IMR-90 (cell line): ENCODE measurements at regions not wholly inside any gene's neighbourhood (a gene's known extent, or its start where the extent isn't known, plus 50 kb on each side); places are given as distances from the start of the nearest gene placed in this dataset.

Experiments used
- ATAC-seq: fragments of 200-7000 bp; cut with Tn5 transposase; 2 replicates; pipeline ENCODE4 v1.9.1; 2020; ENCODE audit warnings: low read depth, mild to moderate bottlenecking, moderate library complexity
- BruUV-seq: library from RNA; stranded (reverse); fragments of 400-500 nt; replicated peaks from 2 replicates; lab custom pipeline; 2021; lab: Mats Ljungman, UMichigan
- CTCF ChIA-PET: fragments of 300-600 bp; formaldehyde crosslinking; extraction: SDS; loops from one replicate; lab custom pipeline; 2021; ENCODE audit warnings: antibody characterized with exemption; lab: Yijun Ruan, JAX
- POLR2A ChIA-PET: fragments of 300-600 bp; sonication (Branson Sonifier 250); formaldehyde crosslinking; loops from one replicate; lab custom pipeline; 2022; ENCODE audit warnings: antibody characterized with exemption; ENCODE audit not compliant: unreplicated experiment; lab: Charles Lee
- DNase-seq: peaks from one replicate; pipeline ENCODE4 v3.0.0; 2013
- H2AFZ ChIP-seq: replicated peaks from 2 replicates; pipeline ENCODE3; 2013; ENCODE audit warnings: low read length, mild to moderate bottlenecking; ENCODE audit not compliant: poor library complexity
- H2AK5ac ChIP-seq: 2 replicates; pipeline ENCODE4 v1.6.1; 2013; ENCODE audit warnings: low read depth, low read length, inconsistent platforms
- H2AK9ac ChIP-seq: replicated peaks from 2 replicates; pipeline ENCODE3; 2013; ENCODE audit warnings: mild to moderate bottlenecking, low read depth, low read length, moderate library complexity; ENCODE audit not compliant: poor library complexity
- H2BK120ac ChIP-seq: 2 replicates; pipeline ENCODE4 v1.6.1; 2013; ENCODE audit warnings: low read depth, low read length, inconsistent platforms
- H2BK15ac ChIP-seq: 3 replicates; pipeline ENCODE4 v1.6.1; 2013; ENCODE audit warnings: low read depth, low read length, inconsistent platforms
- H2BK20ac ChIP-seq: 2 replicates; pipeline ENCODE4 v1.6.1; 2013; ENCODE audit warnings: low read depth, mild to moderate bottlenecking, inconsistent platforms, low read length, moderate library complexity
- H2BK5ac ChIP-seq: 2 replicates; pipeline ENCODE4 v1.6.1; 2013; ENCODE audit warnings: mild to moderate bottlenecking, low read depth, low read length, inconsistent platforms; ENCODE audit not compliant: poor library complexity, severe bottlenecking
- H3K14ac ChIP-seq: replicated peaks from 2 replicates; pipeline ENCODE4 v1.6.1; 2013; ENCODE audit warnings: low read depth, low read length, inconsistent platforms
- H3K18ac ChIP-seq: 2 replicates; pipeline ENCODE4 v1.6.1; 2013; ENCODE audit warnings: low read depth, low read length, control low read depth
- H3K23ac ChIP-seq: 2 replicates; pipeline ENCODE4 v1.6.1; 2013; ENCODE audit warnings: low read depth, low read length, inconsistent platforms
- H3K27ac ChIP-seq: 2 replicates; pipeline ENCODE4 v1.5.1; 2013; ENCODE audit warnings: mild to moderate bottlenecking, control low read depth, low read length; ENCODE audit not compliant: insufficient read depth
- H3K27me3 ChIP-seq: 2 replicates; pipeline ENCODE4 v1.6.1; 2013; ENCODE audit warnings: low read length; ENCODE audit not compliant: control insufficient read depth, insufficient read depth
- H3K36me3 ChIP-seq: 2 replicates; pipeline ENCODE4 v1.6.1; 2013; ENCODE audit warnings: low read length, mixed read lengths; ENCODE audit not compliant: control insufficient read depth, insufficient read depth
- H3K4ac ChIP-seq: 2 replicates; pipeline ENCODE4 v1.6.1; 2013; ENCODE audit warnings: low read depth, low read length, inconsistent platforms
- H3K4me1 ChIP-seq: 2 replicates; pipeline ENCODE4 v1.6.1; 2013; ENCODE audit warnings: low read length, mixed read lengths; ENCODE audit not compliant: control insufficient read depth, insufficient read depth
- H3K4me2 ChIP-seq: 2 replicates; pipeline ENCODE4 v1.6.1; 2013; ENCODE audit warnings: low read depth, mild to moderate bottlenecking, control low read depth, low read length, moderate library complexity
- H3K4me3 ChIP-seq: 2 replicates; pipeline ENCODE4 v1.5.1; 2013; ENCODE audit warnings: low read depth, mild to moderate bottlenecking, control low read depth, low read length, moderate library complexity; ENCODE audit not compliant: insufficient read depth
- H3K56ac ChIP-seq: 2 replicates; pipeline ENCODE4 v1.6.1; 2013; ENCODE audit warnings: low read length, inconsistent platforms; ENCODE audit not compliant: insufficient read depth; ENCODE audit errors: extremely low read depth
- H3K79me1 ChIP-seq, 2 experiments: 2 replicates each; pipeline ENCODE4 v1.6.1; 2013; ENCODE audit warnings: low read length in 2 of 2, inconsistent platforms in 1 of 2, low read depth in 1 of 2
- H3K9ac ChIP-seq: 2 replicates; pipeline ENCODE4 v1.6.1; 2013; ENCODE audit warnings: low read depth, low read length, control low read depth
- H3K9me1 ChIP-seq: 2 replicates; pipeline ENCODE4 v1.6.1; 2013; ENCODE audit warnings: low read length, inconsistent platforms; ENCODE audit not compliant: insufficient read depth
- H3K9me3 ChIP-seq: 2 replicates; pipeline ENCODE4 v1.6.1; 2013; ENCODE audit warnings: low read length; ENCODE audit not compliant: control insufficient read depth, insufficient read depth
- H4K20me1 ChIP-seq: 2 replicates; pipeline ENCODE4 v1.6.1; 2013; ENCODE audit warnings: low read length, inconsistent platforms; ENCODE audit not compliant: insufficient read depth
- H4K5ac ChIP-seq: 2 replicates; pipeline ENCODE4 v1.6.1; 2013; ENCODE audit warnings: mild to moderate bottlenecking, low read depth, low read length, control low read depth
- H4K8ac ChIP-seq, 2 experiments: 2 replicates each; pipeline ENCODE4 v1.6.1; 2013; ENCODE audit warnings: low read depth in 2 of 2, low read length in 2 of 2, control low read depth in 1 of 2, inconsistent platforms in 1 of 2
- H4K91ac ChIP-seq: 2 replicates; pipeline ENCODE4 v1.6.1; 2013; ENCODE audit warnings: low read depth, low read length, inconsistent platforms; ENCODE audit not compliant: insufficient read depth
- CEBPB ChIP-seq: IDR thresholded peaks from 2 replicates; pipeline ENCODE4 v1.6.1; 2012; ENCODE audit warnings: low read depth, low read length, improper control_type of control experiment
- CHD1 ChIP-seq: IDR thresholded peaks from 2 replicates; pipeline ENCODE4 v1.6.1; 2012; ENCODE audit warnings: low read depth, low read length, improper control_type of control experiment
- ELK1 ChIP-seq: fragments of 150-350 bp; IDR thresholded peaks from 2 replicates; pipeline ENCODE4 v1.6.1; 2016; ENCODE audit warnings: low read depth, mild to moderate bottlenecking, low read length, moderate library complexity, borderline replicate concordance
- MAFK ChIP-seq: IDR thresholded peaks from 2 replicates; pipeline ENCODE4 v1.6.1; 2012; ENCODE audit warnings: low read depth, low read length, improper control_type of control experiment
- MAZ ChIP-seq: IDR thresholded peaks from 2 replicates; pipeline ENCODE4 v1.6.1; 2012; ENCODE audit warnings: low read depth, mild to moderate bottlenecking, low read length, improper control_type of control experiment, moderate library complexity, borderline replicate concordance
- MXI1 ChIP-seq: IDR thresholded peaks from 2 replicates; pipeline ENCODE4 v1.6.1; 2012; ENCODE audit warnings: low read depth, mild to moderate bottlenecking, low read length, moderate library complexity, borderline replicate concordance
- NFE2L2 ChIP-seq: fragments of 150-350 bp; IDR thresholded peaks from 2 replicates; pipeline ENCODE4 v1.6.1; 2016; ENCODE audit warnings: low read depth, mild to moderate bottlenecking, low read length
- POLR2A ChIP-seq: IDR thresholded peaks from 2 replicates; pipeline ENCODE4 v1.6.1; 2012; ENCODE audit warnings: mild to moderate bottlenecking, low read depth, low read length
- RAD21 ChIP-seq: IDR thresholded peaks from 2 replicates; pipeline ENCODE4 v1.6.1; 2012; ENCODE audit warnings: low read length, improper control_type of control experiment
- RCOR1 ChIP-seq: IDR thresholded peaks from 2 replicates; pipeline ENCODE4 v1.6.1; 2012; ENCODE audit warnings: mild to moderate bottlenecking, low read length, improper control_type of control experiment; ENCODE audit not compliant: insufficient replicate concordance
- RFX5 ChIP-seq: IDR thresholded peaks from 2 replicates; pipeline ENCODE4 v1.8.0; 2012; ENCODE audit warnings: low read depth, mild to moderate bottlenecking, low read length, moderate library complexity
- SMC3 ChIP-seq: fragments of 150-350 bp; IDR thresholded peaks from 2 replicates; pipeline ENCODE4 v1.6.1; 2016; ENCODE audit warnings: low read depth, mild to moderate bottlenecking, antibody characterized with exemption, low read length, moderate library complexity
- USF2 ChIP-seq: fragments of 150-350 bp; IDR thresholded peaks from 2 replicates; pipeline ENCODE4 v1.6.1; 2017; ENCODE audit warnings: mild to moderate bottlenecking, antibody characterized with exemption, low read length, low read depth
- WGBS, 2 experiments: methylation state at CpG; one replicate each; pipeline versions ENCODE4 v1.1.5 to v1.1.7; 2013; ENCODE audit warnings: missing lambda C conversion rate in 2 of 2; ENCODE audit not compliant: insufficient read length in 1 of 2; ENCODE audit errors: extremely low coverage in 2 of 2; 5-methylcytosine and 5-hydroxymethylcytosine counted together
- dilution Hi-C: fragments of 300-500 bp; cut with HindIII; formaldehyde crosslinking; loops from one replicate; pipeline ENCODE4 v1.14.3; 2018; ENCODE audit warnings: low sequenced_read_pairs; ENCODE audit not compliant: unreplicated experiment
- in situ Hi-C: fragments of 300-500 bp; cut with MboI; formaldehyde crosslinking; loops from 3 replicates; pipeline ENCODE4 v1.14.3; 2019; ENCODE audit warnings: low sequenced_read_pairs, inconsistent platforms, mixed read lengths
- intact Hi-C: fragments of 100-400 bp; cut with micrococcal nuclease; formaldehyde crosslinking; loops from 2 replicates; pipeline ENCODE4 v1.10.0; 2022

- Histone ChIP-seq H4K20me1 (no peaks in the 10 kb centered on the region), H2BK15ac (no peak overlapping the region), H3K79me1 (no peaks in the 10 kb centered on the region), H3K9me1 (no peaks in the 10 kb centered on the region), H2AFZ (no peak overlapping the region), H2BK5ac (no peak overlapping the region), H3K23ac (no peak overlapping the region), H3K18ac (no peak overlapping the region), H3K4ac (no peak overlapping the region), H3K27me3 (no peaks in the 10 kb centered on the region), H3K9ac (no peak overlapping the region), H3K9me3 (0 out of 2 replicates have a peak, but pooled peaks cover 2% of the 10 kb centered on the region), H3K14ac (no peak overlapping the region), H3K56ac (no peak overlapping the region), H3K36me3 (no peaks in the 10 kb centered on the region), H4K5ac (no peak overlapping the region), H2AK9ac (no peak overlapping the region), H2BK120ac (no peak overlapping the region), H2AK5ac (no peak overlapping the region), H2BK20ac (no peak overlapping the region), H3K4me3 (no peak overlapping the region), H3K27ac (no peak overlapping the region), H4K8ac (no peak overlapping the region), H4K91ac (no peak overlapping the region), H3K4me2 (no peak overlapping the region), H3K4me1 (no peaks in the 10 kb centered on the region)
- BruUV-seq, result no TSS peak
- WGBS, 2 experiments, result no CpG with 5 or more reads among the region's 3 CpGs
- intact Hi-C loops (no loop called here), dilution Hi-C loops (no loop called here), in situ Hi-C loops (no loop called here)
- ATAC-seq, result no peak
- no peak for DNase-seq
- TF ChIP-seq USF2 (no peak), POLR2A (no peak), MAZ (no peak), RCOR1 (no peak), ELK1 (no peak), RFX5 (no peak), CEBPB (no peak), CHD1 (no peak), SMC3 (no peak), RAD21 (no peak), NFE2L2 (no peak), MXI1 (no peak), MAFK (no peak)
- POLR2A ChIA-PET, result no interaction called here
- CTCF ChIA-PET, result interaction anchor here (0.6 kb wide), 1 partner anchor 232 kb away, joined by 3 read pairs; no protein-coding TSS in a partner anchor
Observed at GRCh38 chr4:57550198-57550597, 440.0 kb upstream of the IGFBP7 start.
